ENCODE measurements at regions not wholly inside any gene's neighbourhood (a gene's known extent, or its start where the extent isn't known, plus 50 kb on each side); places are given as distances from the start of the nearest gene placed in this dataset.

GRCh38 chr3:177835917-177836316 lies 638.6 kb upstream of the TBL1XR1 start:
- H3K27me3 ChIP-seq, result no peaks in the 10 kb centered on the region
- H3K4me3 ChIP-seq, result no peak overlapping the region
- no peaks in the 10 kb centered on the region for H3K9me3 ChIP-seq
- WGBS, 2 donors, result 55 to 64% methylated on average over 1 of the region's 1 CpG
- peaks cover 0 to 28% (median 15%) of the 10 kb centered on the region in 3 donors for H3K4me1 ChIP-seq
- intact Hi-C loops (cut with DNase I), result no loop called here
- H3K27ac ChIP-seq, result peak overlapping the region in 3 of 4 donors; percentile 13 to 72 (median 63)
- DNase-seq, result no peak
- TF ChIP-seq CTCF (IDR thresholded peaks at IDR 0.05) (no peak), POLR2A (IDR thresholded peaks at IDR 0.05) (no peak)
- no peaks in the 10 kb centered on the region for H3K36me3 ChIP-seq

DNA sequence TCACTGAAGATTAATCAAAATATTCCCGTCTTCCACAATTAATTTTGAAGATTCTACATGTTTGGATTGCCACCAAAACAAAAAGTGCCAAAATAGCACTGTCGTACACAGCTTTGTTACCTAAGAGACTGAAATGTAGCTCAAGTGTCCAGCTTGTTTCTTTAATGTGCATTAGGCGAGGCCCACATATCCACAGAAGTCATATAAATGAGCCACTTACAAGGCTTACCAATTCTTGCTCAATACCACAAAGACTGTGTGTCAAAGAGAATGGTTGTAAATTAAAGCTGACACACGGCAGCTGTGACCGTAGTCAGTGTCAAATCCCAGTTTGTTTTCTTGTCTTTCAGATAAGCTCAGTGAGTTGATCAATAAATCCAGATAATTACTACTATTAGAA lies 639.4 kb upstream of the TBL1XR1 start:
- Histone ChIP-seq H3K4me3 (no peak overlapping the region), H3K27ac (peak overlapping the region in 3 of 4 donors; percentile 25 to 72 (median 54)), H3K9me3 (no peaks in the 10 kb centered on the region), H3K36me3 (no peaks in the 10 kb centered on the region), H3K4me1 (peaks cover 0 to 21% (median 10%) of the 10 kb centered on the region in 3 donors), H3K27me3 (no peaks in the 10 kb centered on the region)
- intact Hi-C loops (cut with DNase I), result no loop called here
- no peak for DNase-seq
- TF ChIP-seq CTCF (IDR thresholded peaks at IDR 0.05) (no peak), POLR2A (IDR thresholded peaks at IDR 0.05) (no peak)
- WGBS, 2 donors, result 57 to 72% methylated on average over 5 of the region's 5 CpGs

DNA sequence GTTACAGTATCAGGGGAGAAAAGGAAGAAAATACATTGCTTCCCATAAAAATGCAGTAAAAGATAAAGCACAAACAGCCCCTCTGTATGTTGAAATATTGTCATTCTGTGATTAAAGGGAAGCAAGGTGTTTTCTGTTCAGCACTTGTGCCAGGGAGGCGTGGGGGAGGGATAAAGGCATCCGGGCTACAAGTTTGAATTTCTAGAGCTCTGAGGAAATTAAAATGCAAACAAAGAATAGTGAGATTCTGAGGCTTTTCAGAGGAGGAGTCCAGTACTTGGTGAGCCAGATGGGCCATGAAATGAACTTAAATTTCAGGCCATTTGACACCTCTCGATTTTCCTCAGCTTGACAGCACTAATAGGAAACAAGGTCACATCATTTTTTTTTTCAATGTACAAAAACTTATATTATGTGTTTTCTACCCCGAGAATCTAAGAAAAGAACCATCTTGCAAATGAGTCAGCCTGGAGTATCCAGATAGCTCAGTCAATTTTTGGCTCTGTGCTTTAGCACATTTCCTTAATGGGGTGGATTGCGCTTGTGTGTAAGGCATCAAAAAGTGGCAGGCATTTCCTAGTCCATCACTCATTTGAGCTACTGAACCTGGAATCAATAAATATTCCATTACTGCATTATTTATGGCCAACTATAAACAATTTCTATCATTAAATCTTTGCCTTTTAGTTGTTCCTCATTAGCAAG lies 640.8 kb upstream of the TBL1XR1 start:
- H3K27me3 ChIP-seq, result no peaks in the 10 kb centered on the region
- H3K4me3 ChIP-seq, result no peak overlapping the region
- DNase-seq, result no peak
- H3K36me3 ChIP-seq, result no peaks in the 10 kb centered on the region
- H3K27ac ChIP-seq, result no peak overlapping the region
- no peaks in the 10 kb centered on the region for H3K9me3 ChIP-seq
- no peak for TF ChIP-seq CTCF (IDR thresholded peaks at IDR 0.05)
- 76 to 77% methylated on average over 5 of the region's 5 CpGs for WGBS, 2 donors
- H3K4me1 ChIP-seq, result peaks cover 0 to 21% (median 10%) of the 10 kb centered on the region in 3 donors
- intact Hi-C loops (cut with DNase I), result no loop called here

DNA sequence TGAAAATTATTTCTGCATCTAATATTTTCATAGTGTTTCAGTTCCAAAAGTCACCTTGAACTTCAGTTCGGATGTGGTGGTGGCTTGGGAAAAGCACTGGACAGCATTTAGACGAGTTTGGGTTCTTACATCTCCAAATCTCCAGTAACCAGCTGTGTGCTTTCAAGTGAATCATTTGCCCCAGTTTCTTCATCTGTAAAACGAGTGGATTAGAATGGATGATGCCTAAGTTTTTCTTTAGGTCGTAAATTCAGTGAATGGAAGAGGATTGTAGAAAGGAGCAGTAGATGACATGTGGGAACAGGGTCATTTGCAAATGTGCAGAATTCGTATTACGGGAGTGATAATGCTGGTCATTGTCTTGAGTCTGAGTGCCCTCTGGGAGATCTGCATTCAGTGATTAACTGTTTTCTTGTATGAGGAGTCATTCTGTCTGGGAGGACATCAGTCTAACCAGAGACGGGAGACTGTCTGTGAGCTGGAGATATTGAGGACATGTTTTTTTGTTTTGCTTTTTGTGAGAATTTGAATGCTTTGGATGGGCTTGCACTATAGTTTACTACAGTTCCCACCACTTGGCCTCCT lies 641.6 kb upstream of the TBL1XR1 start:
- 75 to 86% methylated on average over 7 of the region's 7 CpGs for WGBS, 2 donors
- H3K27me3 ChIP-seq, result no peaks in the 10 kb centered on the region
- no peaks in the 10 kb centered on the region for H3K36me3 ChIP-seq
- no peaks in the 10 kb centered on the region for H3K9me3 ChIP-seq
- no peak overlapping the region for H3K27ac ChIP-seq
- intact Hi-C loops (cut with DNase I), result no loop called here
- peaks cover 0 to 14% (median 4%) of the 10 kb centered on the region in 3 donors for H3K4me1 ChIP-seq
- no peak for DNase-seq
- no peak overlapping the region for H3K4me3 ChIP-seq
- TF ChIP-seq CTCF (IDR thresholded peaks at IDR 0.05) (no peak), POLR2A (IDR thresholded peaks at IDR 0.05) (no peak)

GRCh38 chr3:177842302-177842701 lies 645.0 kb upstream of the TBL1XR1 start:
- TF ChIP-seq CTCF (IDR thresholded peaks at IDR 0.05), result no peak
- TF ChIP-seq POLR2A (IDR thresholded peaks at IDR 0.05), result no peak
- H3K9me3 ChIP-seq, result no peaks in the 10 kb centered on the region
- 83 to 95% methylated on average over 1 of the region's 1 CpG for WGBS, 2 donors
- intact Hi-C loops (cut with DNase I), result no loop called here
- H3K36me3 ChIP-seq, result no peaks in the 10 kb centered on the region
- no peaks in the 10 kb centered on the region for H3K4me1 ChIP-seq
- H3K4me3 ChIP-seq, result no peak overlapping the region
- no peak for DNase-seq
- no peaks in the 10 kb centered on the region for H3K27me3 ChIP-seq
- H3K27ac ChIP-seq, result no peak overlapping the region
